ENCODE measurements at regions not wholly inside any gene's neighbourhood (a gene's known extent, or its start where the extent isn't known, plus 50 kb on each side); places are given as distances from the start of the nearest gene placed in this dataset.

GRCh38 chr15:69798481-69799250, 299.1 kb downstream of the TLE3 start:
- no peak for DNase-seq

- DNase-seq, result no peak
Observed at GRCh38 chr15:69801144-69801543, 296.6 kb downstream of the TLE3 start.

GRCh38 chr15:69802432-69802831, 295.3 kb downstream of the TLE3 start:
- DNase-seq, result no peak

GRCh38 chr15:69804786-69805185, 292.9 kb downstream of the TLE3 start:
- DNase-seq, result no peak

DNA sequence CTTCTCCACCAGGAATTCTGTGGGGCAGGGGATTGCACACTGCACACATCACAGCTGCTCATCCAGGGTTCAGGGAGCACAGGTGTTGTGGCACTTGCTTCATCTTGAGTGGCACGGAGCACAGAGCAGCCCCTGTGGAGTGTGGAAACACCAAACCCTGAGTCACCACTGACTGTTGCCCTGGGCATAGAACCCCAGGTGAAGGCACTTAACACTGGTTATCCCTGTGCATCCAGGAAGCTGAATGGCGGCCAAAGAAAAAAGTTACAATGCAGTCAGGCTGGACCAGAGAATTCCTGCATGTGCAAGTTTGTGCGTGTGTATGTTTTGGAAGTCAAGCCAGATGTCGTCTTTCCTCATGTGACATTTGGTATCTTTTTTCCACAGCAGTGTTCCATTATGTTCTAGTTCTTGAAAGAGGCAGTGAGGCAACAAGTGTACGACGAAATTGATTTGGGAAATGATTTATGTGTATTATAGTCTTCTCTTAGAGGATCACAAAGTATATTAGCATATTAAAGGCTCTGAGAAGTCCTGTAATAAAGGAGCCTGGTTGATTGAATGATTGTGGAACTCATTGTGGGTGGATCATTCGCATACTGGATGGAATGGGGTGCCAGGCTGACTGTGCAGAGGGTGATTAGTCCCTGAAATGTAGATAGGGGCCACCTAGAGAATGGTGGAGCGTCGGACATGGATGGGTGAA, 292.3 kb downstream of the TLE3 start:
- DNase-seq, result no peak

DNA sequence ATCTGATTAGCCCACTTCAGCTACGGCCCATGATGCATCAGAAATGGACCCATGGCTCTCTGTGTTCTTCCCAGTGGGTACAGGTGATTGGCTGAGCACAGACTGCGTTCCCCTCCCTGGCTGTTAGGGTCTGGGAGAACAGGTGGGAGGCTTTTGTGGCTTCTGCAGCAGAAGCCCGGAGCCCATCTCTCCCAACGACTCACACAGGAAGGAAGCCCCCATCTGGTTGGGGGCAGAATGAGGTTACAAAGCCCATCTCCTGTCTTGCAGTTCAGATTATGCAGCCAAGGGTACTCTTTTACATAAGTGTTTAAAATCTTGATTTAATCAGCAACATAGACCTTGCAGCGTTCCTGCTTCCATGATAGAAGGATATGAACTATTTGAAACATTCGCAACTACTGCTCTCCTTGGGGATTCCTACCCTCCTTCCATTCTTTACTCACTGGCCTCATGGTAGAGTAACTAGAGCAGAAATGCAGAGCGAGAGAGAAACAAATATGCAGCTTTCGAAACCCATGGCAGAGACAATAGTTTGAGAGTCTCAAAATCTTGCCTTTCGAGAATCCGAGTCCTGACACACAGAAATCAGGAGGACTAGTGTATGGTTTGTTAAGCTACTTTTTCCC, 291.3 kb downstream of the TLE3 start:
- DNase-seq, result no peak

DNA sequence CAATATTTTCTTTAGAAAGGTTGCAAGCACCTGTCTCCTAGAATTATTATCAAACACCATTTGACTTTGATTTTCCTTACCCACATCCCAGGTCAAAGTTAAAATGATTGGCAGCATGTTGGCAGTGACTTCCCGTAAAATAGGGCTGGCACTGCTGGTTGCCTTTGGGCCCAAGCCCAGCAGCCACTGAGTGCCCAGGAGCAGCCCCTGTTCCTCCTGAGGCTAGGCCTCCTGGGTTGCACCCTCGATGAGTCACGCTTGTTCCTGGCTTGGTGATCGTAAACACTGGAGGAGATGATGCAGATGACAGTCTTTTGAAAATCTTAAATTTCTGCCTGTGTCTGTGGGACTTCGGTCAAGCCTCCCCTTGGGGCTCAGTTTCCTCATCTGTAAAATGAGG, 290.0 kb downstream of the TLE3 start:
- no peak for DNase-seq

DNA sequence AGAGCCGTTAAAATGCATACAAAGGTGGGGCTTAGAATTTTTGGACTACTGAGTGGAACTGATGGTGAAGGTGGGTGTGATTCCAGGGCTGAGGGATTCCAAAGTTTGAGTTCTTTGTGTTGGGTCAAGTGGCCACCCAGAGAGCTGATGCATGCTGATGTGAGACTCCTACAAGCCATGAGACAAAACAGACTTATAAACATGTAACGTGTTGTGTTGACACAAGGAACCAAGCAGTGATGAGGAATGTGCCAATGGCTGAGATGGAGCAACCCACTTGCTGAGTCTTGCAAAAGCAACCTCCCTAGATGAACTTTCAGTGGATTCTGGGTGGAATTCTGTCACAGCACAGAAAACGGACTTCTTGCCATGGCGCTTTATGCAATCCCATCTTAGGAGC, 289.0 kb downstream of the TLE3 start:
- DNase-seq, result no peak

- DNase-seq, result no peak
Observed at GRCh38 chr15:69809421-69809820, 288.3 kb downstream of the TLE3 start.

GRCh38 chr15:69810431-69811354, 287.0 kb downstream of the TLE3 start:
- DNase-seq, result no peak

GRCh38 chr15:69812861-69813261, 284.9 kb downstream of the TLE3 start:
- no peak for DNase-seq

- DNase-seq, result no peak
Observed at GRCh38 chr15:69813881-69814280, 283.8 kb downstream of the TLE3 start.

GRCh38 chr15:69814932-69815331, 282.8 kb downstream of the TLE3 start:
- no peak for DNase-seq

GRCh38 chr15:69815793-69816192, 281.9 kb downstream of the TLE3 start:
- no peak for DNase-seq

DNA sequence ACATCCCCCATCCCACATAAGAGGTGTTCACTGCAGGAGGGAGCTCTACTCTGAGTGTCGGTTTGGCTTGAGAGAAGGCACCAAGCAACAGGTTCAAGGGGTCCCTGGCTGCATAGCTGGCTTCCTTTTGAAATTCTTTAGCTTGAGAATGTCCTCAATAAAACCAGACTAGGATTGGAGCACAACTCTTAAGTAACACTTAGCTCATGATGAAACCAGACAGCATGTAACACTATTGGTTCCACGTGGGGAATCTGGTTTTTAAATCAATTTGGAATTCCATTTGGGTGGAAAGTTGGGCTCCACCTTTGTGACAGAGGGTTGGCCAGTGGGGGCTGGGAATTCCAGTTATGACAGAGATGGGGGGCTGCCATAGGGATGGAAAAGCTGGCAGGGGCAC, 281.2 kb downstream of the TLE3 start:
- no peak for DNase-seq

DNA sequence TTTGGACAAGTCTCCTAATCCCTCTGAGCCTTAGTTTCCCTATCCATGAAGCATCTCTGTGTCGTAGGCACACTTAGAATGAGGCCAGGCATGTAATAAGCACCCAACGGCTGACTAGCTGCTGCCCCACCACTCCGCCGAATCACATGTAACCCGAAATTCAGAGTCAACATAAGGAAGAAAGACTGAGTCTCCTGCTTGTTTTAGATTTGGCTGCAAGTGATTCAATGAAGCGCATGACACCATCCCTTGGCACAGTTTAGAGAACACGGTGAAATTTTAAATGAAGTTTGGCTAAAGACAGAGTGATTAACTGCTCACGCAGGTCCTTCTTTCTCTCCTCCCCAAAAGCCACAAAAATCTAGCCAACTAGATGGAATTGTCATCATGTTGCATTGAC, 279.2 kb downstream of the TLE3 start:
- DNase-seq, result no peak

DNA sequence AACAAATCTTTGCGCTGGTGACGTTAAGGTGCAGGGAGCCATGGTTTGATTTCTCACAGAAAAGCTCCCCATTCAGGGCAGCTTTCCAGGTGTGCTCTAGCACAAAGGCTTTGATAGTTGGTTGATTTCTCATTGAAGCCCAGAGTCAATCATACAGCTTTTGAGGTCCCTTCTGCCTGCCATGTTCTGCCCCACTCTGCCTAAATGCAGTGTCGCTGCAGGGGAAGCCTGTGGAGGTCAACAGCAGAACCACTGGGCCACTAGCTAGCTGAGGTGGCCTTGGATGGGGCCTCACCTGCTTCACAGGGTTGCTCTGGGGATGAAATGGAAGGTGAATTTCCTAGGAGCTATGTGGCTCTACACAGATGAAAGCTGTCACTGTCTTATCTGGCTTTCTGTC, 278.3 kb downstream of the TLE3 start:
- DNase-seq, result no peak

- no peak for DNase-seq
Observed at GRCh38 chr15:69820819-69821218, 276.9 kb downstream of the TLE3 start.

DNA sequence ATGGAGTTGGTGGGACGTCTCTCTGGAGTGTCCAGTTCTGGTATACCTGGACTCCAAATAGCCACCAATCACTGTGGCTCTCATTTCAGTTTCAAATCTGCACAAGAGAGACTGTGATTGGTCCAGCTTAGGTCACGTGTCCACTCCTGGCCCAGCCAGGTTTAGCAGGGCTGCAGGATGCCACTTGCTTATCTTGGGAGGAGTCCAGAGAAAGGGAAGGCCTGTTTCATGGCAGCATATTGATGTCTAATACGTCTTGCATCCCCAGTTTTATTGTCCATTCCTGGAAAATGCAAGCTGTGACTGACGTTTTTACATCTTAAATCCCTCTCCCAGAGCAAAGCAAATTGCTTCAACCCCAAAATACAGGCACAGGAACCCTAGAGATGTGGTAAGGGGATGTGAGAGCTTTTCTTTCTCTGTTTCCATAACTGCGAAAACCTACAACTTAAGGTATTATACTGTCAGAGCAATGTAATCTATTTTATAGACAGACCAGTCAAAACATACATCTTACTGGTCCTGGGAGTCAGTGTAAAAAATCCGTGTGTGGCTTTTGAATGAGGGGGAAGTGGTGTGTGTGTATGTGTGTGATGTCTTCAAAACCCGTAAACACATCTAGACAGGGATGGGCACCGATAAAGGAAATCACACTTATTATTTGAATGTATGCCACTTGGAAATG, 274.4 kb downstream of the TLE3 start:
- no peak for DNase-seq

GRCh38 chr15:69824075-69824876, 273.4 kb downstream of the TLE3 start:
- DNase-seq, result no peak

DNA sequence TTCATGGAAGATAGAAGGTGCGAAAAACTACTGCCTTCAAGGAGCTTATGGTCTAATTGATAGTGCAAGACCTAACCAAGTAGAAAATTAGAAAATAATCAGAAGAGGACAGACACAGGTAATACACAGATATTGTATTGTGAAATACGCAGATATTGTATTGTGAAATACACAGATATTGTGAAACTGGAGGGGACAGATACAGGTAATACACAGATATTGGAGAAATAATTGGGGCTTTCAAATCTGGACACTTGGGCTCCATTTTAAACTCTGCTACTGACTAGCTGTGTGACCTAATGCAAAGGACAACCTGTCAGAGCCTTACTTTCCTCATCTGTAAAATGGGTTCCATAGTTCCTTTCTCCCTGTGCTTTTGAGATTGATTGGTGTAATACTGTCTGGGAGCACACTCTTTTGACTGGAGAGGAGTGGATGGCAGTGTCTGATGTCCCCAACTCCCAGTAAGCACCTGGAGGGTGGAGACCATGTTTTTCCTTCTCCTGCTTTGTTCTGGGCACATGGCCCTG, 272.8 kb downstream of the TLE3 start:
- no peak for DNase-seq

Data from GOT3 (cell line).